Suprapubic skin (tissue), 4 donors: ENCODE measurements at regions not wholly inside any gene's neighbourhood (a gene's known extent, or its start where the extent isn't known, plus 50 kb on each side); places are given as distances from the start of the nearest gene placed in this dataset.

Experiments
- CTCF ChIP-seq, 2 donors: fragments of 200-600 bp in 1 of 2; fragments of 450-650 bp in 1 of 2; sonication (generic) in 1 of 2; IDR thresholded peaks; one replicate each; pipeline ENCODE4 v1.5.1; 2016 to 2019; ENCODE audit warnings: antibody characterized with exemption in 2 of 2, mild to moderate bottlenecking in 1 of 2, moderate library complexity in 1 of 2
- EP300 ChIP-seq: sonication (generic); formaldehyde crosslinking; IDR thresholded peaks from one replicate; pipeline ENCODE4 v1.6.1; 2017; ENCODE audit warnings: antibody characterized with exemption
- POLR2A ChIP-seq, 2 donors: fragments of 450-650 bp; IDR thresholded peaks; one replicate each; pipeline ENCODE4 v1.6.1; 2017; ENCODE audit warnings: antibody characterized with exemption in 2 of 2, mild to moderate bottlenecking in 2 of 2, moderate library complexity in 2 of 2
- POLR2AphosphoS5 ChIP-seq, 3 donors: sonication (generic); formaldehyde crosslinking; IDR thresholded peaks; one replicate each; pipeline ENCODE4 v1.6.1; 2017; ENCODE audit warnings: antibody characterized with exemption in 3 of 3

- TF ChIP-seq EP300 (no peak), CTCF (IDR thresholded peaks at IDR 0.05) (no peak), POLR2A (IDR thresholded peaks at IDR 0.05) (no peak), POLR2AphosphoS5 (IDR thresholded peaks at IDR 0.05) (no peak)
Observed at GRCh38 chr20:63079971-63080370, 73.2 kb upstream of the BHLHE23 start.
